GM18858 (cell line): ENCODE measurements at regions not wholly inside any gene's neighbourhood (a gene's known extent, or its start where the extent isn't known, plus 50 kb on each side); places are given as distances from the start of the nearest gene placed in this dataset.
"Not testable (repeated sequence)": the region's sequence is repeated elsewhere in the genome, so short reads cannot be mapped to it uniquely, and the experiment has no call there.

ENCODE experiments used
- ATAC-seq: cut with Tn5 transposase; IDR thresholded peaks from one replicate; pipeline ENCODE4 v1.9.1; 2021; ENCODE audit not compliant: unreplicated experiment

DNA sequence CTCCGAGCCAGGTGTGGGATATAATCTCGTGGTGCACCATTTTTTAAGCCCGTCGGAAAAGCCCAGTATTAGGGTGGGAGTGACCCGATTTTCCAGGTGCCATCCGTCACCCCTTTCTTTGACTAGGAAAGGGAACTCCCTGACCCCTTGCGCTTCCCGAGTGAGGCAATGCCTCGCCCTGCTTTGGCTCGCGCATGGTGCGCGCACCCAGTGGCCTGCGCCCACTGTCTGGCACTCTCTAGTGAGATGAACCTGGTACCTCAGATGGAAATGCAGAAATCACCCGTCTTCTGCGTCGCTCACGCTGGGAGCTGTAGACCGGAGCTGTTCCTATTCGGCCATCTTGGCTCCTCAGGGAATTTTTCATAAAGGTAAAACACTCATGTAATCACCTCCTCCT lies 63.9 kb downstream of the RWDD3 start:
- not testable (repeated sequence) for ATAC-seq

DNA sequence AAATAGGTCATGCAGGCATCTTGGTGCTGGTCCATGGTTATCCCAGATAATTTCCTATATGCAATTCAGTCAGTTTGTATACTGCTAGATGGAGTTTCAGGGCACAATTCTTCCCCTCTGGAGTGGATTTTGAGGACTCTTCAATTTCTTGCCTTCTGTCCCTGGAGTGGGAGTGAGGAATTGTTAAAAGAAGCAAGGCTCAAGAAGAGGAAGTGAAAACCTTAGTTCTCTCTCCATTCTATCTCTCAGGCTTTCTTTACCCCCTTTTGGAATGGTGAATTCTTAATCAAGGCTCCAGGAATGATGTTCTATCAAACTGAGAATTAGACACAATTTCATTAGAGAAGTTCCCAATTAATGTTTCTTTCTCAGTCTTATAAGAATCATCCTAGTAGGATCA lies 67.1 kb downstream of the RWDD3 start:
- no peak for ATAC-seq

DNA sequence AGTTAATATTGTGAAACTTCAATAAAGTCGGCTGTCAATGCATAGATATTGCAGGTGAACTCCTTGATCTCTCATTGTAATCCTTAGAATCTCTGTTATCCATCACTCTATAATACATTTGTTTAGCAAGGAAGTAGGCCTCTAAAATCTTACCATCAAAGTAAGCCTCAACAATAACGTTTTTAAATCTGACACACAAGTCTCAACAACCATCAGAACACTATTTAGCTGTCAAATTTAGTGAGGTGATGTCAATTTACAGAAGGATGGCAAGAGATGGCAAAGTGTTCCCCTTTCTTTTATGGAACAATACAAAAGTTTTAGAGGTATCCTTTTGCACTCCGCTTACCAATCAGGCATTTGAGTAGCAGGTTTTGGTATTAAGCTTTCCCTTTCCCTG lies 67.6 kb downstream of the RWDD3 start:
- ATAC-seq: no peak

DNA sequence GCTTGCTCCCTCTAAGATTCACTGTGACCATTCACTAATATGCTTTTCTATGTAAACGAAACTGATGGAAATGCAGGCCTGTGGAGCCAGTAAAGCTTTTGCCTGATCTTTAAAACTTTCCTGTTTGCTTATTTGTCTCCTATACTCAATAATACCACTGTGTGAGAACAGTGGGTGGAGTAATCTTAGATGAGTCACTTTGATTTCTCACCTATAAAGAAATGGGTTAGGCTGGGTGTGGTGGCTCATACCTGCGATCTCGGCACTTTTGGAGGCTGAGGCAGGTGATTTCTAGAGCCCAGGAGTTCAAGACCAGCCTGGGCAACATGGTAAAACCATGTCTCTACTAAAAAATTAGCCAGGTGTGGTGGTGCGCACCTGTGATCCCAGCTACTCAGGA lies 70.8 kb downstream of the RWDD3 start:
- no peak for ATAC-seq

DNA sequence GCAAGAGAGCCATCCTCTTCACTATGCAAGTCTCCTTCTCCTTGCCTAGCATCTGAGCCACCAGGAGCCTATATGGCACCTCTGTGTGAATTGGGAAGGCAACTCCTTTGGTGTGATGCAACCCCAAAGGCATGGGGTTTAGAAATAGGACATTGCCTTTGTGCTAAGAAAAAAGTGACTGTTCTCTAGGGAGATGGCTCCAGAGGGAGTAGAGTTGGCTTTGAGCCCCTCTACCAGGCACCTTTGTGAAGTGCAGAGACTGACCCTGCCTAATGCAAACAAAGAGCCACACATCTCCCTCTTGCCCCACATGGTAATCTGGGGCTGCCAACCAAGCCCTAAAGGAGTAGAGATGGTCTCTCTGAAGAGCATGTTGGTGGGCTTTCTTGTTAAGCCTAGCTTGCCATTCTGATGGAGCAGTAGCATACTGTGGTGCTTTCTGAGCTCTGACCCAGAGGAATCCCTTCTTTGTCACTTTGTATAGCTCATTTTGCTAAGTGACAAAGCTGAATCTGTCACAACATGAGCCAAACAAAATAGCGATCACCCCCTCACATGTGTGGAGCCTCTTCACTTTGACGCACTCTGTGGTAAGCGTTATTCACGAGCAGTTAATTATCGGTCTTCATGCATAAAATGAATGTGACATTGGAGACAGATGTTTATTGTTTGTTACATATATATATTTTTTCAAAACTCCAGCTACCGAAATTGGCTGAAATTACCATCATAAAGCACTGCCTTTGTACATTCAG lies 74.4 kb downstream of the RWDD3 start:
- no peak for ATAC-seq

DNA sequence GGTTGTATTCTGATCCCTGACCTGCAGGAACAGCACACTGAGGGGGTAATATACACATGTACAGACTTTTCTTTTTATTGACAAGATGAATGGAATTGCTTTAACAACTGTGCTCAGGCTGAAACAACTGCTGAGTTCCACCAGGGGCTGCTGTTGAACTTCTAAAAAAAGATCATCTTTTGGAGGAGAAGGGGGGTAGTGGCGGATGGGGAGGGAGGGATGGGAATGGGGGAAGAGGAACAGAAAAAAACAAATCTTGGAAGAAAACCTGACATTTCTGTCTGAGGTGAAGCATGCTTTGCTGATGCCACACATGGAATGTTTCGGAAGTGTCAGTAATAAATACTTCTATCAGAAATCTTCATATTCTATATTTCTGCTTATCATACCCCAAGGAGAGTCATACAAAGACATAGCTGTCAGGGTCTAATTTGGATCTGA lies 75.0 kb downstream of the RWDD3 start:
- ATAC-seq: no peak

DNA sequence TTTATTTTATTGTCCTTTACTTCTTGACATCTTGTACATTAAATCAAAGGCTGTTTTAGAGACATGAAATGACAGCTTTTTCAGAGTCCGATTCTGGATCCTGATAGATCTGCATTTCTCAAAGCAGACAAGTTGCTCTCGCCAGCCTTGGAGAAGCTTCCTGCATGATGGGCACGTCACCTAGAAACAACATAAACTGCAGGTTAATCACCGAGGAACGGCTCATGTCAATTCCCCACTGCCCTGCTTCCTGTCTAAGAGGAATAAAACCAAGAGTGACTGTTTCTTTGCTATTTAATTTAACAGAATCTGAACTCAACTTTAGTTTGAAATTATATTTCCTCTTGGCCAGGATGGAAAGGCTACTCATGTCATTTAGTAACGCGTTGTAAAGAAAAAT lies 77.0 kb downstream of the RWDD3 start:
- ATAC-seq: no peak

DNA sequence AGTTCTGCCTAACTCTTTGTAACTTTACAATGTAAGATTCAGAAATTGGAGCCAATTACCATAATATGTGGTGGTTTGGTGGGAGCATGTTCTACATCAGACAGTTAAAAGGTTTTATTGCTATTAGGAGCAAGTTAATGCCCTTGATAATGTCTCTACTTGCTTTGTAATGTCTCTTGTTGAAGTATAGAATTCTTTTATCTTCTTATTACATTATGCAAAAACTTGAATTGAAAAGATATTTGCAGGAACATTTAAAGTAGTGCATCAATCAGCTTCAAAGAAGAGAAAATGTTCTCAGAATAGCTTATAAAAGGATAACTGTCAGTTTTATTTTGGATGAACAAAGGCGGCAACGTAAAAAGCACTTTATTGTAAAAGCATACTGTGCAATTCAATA lies 77.8 kb downstream of the RWDD3 start:
- ATAC-seq: no peak

DNA sequence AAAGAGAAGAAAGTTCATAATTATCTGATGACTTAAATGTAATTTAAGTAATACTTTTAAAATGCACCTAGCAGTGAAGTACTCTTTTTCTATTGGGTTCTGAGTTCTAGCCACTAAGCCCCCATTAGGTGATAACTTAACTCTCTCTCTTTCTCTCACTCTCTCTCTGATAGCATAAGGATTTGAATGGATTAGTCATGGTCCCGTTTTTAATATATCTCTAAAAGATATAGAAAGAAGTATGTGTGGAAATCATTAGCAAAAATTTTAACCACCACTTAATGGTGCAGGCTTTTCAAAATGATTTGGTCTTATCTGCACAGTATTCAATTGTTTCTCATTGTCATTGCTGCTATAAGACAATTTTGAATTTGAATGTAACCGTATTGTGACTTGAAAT lies 78.2 kb downstream of the RWDD3 start:
- ATAC-seq: no peak

DNA sequence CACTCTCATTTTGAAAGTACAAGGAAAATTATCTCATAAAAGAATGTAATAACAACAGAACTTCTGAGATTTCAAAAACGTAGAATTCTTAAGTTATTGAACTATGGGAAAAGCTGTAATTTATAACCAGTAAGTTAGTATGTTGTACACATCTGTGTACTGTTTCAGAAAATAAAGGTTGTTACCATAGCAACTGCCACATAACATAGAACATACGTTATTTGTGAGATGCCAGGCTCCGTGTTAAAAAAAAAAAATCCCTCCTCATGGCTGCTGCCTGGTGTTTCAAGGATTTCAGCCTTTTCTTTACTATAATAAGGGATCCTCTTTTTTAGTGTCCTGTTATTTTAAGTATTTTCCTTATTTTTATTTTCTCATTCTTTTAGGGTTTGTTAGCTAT lies 79.5 kb downstream of the RWDD3 start:
- ATAC-seq: no peak

DNA sequence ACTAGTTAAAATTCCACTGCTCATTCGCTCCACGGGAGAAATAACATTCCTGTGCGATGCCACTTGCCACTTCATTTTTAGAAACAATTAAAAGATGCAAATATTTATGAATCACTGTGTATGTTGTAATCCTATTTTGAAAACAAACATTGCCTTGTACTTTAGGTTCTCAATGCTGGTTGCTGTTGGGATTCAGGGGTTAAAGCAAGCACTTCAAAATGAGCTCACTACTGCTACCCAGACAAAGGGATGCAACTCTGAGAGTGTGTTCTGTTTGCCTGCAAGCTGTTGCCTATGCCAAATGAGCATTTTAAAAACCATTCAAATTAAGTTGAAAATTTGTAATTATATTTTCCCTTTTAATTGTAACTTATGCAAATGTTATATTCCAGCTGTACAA lies 87.5 kb downstream of the RWDD3 start:
- ATAC-seq: no peak

DNA sequence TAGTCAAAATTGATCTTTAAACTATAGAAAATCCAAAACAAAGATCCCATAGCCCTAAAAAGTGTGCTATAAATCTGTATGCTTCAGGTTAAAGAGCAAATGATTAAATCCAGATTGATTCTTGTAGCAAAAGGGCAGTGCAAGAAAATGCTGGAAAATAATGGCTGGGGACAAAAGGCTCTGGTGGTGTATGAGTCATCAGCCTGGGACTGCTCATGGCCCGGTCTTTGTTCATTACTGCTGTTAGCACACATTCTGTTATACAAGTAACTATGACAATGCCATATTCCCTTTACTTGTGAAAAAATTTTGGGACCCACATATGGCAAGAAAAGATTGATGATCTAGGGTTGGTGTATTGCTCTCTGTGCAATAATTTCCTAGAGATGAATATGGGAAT lies 89.1 kb downstream of the RWDD3 start:
- no peak for ATAC-seq

DNA sequence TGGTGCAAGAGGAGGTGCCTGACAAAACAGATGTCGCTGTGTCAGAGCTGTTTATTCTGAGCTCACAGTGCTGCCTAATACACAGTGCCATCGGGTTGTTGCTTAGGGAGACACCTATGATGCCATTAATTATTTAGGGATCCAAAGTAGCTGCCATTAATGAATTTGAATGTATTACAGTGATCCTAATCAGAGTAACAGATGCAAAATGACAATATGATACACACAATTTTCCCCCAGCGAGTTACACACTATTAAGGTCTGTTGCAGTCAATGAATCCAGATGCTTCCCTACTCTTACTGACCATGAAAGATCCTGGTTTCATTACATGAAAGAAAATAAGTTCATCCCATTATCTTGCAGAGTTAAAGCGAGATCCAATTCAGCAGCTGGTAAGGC lies 91.3 kb downstream of the RWDD3 start:
- ATAC-seq: no peak

DNA sequence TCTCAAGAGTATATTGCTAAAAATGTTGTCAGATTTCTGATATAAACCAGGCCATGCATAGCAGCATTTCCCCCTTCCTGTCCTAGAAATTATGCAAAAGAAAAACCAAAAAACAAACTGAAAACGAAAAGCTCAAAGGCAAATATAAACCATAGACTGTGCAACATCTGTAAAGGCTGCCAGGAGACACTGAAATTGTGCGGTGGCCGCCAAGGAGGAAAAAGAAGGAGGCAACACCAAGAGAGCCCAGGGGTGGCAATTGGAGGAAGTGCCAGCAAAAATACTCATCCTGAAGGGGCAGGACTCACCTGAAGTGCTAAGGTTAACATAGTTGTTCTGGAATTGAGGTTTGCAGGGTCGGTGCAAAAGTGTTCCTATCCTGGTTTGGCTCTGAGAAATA lies 92.0 kb downstream of the RWDD3 start:
- no peak for ATAC-seq

DNA sequence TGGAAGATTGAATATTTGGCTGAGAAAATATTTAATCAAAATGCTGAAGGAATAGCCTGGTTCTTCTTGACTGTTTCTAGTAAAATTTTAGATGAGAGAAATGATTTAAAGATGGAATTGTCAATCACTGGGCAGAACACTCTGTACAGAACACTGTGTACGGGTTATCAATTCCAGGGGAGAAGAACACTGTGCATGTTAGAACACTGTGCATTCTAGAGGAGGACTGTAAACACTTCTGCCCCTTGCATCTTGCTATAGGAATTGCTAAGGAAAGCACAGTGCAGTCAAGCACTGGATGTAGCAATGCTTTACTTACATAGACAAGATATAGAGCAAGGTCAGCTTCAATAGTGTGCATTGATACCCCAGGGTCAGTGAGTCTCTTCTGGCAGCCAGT lies 98.7 kb downstream of the RWDD3 start:
- no peak for ATAC-seq

DNA sequence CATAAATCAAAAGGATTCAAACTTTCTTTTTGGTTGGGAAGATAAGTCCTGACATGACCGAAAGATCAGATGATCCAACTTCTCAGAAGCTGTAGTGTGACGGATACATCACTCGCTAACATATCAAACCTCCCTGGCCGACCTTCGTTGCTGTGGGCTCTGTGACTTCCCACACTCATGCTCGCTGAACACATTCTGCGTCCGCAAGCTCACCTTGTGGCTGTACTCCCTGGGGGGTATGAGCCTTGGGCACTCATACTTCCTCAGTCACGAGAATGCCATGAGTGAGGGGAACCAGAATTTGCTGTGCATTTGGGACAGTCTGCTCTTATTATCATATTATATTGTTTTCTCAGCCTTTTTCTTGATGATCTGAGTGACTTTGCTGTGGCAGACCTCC lies 105.4 kb downstream of the RWDD3 start:
- no peak for ATAC-seq

DNA sequence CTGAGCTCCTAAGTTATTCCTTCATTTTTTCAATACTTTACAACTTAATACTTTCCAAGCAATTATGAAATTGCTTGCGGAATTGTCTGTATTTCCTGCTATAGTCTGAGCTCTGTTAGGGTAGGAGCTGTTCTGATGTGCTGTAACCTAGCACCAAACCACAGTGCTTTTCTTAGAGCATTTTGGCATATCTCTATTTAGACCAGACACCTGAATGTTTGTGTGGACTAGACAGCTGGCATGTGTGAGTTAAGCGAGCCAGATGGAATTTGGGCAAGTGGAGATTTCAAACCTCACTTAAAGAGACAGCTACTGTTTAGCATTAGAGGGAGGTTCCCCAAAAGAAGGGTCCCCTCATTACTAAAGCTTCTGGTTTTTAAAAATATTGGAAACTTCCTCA lies 106.1 kb downstream of the RWDD3 start:
- ATAC-seq: no peak

DNA sequence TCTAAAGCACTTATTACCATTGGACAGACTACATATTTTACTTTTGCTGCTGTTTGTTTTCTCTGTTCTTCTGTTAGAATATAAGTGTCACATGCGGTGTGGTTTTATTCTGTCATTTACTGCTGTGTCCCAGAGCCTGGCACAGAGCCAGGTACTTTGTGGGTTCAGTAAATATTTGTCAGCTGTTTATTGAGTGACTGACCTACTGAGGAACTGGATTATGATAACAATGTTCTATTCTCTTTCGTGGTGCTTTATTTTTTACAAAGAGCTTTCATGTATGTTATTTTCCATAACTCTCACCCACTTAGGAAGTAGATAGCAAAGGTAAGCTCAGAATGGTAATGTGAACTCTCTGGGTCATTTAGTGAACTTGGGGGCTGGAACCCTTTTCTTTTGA lies 118.8 kb downstream of the RWDD3 start:
- ATAC-seq: no peak

DNA sequence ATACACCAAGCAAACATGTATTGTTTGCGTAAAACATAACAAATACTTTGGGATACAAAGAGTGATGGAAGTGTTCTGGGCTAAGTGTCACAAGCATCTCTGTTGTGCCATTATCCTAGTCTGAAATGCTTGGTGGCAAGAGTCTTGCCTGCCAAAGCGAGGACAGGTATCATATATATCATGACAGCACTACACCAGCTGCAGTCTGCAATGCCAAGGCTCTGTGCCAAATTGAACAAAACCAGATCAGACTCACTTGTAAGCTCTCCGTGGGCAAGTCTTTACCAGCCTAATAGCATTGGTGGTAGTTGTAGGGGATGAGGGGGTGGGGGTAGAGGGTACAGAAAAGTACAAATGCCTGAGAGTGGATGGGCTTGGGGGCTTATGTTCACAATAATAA lies 119.2 kb downstream of the RWDD3 start:
- no peak for ATAC-seq

DNA sequence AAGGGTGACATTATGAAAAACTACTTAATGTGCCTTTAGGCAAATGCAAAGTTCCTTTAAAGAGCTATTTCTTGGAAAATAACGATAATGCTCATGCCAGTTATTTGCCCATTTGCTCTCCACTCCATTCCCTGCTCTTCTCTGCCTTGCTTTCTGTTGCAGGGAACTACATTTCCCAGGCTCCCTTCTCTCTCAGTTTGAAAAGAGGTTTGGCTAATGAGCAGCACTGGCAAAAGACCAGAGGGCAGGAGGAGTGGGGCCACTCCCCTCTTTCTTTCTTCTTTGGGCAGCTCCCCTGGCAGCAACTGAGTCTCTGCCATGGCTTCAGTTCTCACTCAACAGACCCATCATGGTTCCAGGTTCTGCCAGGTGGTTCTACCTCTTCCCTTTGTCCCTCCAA lies 130.5 kb downstream of the RWDD3 start:
- ATAC-seq: no peak

DNA sequence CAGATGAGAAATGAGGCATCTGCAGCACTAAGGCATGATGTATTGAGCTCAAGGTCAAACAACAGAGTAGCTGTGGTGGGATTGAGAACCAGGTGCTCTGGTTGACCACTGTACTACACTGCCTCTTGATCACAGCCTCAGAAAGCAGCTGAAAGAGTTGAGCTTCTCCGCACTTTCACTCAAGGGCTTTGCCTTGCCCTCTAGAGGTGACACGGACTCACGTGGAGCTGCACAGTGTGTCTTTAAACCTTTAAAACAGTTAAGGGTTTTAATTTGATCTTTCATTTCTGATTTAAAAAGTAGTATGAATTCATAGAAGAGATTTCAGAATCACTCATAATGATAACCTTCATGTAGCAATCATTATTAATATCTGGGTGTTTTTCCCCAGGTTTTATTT lies 132.5 kb downstream of the RWDD3 start:
- ATAC-seq: no peak

DNA sequence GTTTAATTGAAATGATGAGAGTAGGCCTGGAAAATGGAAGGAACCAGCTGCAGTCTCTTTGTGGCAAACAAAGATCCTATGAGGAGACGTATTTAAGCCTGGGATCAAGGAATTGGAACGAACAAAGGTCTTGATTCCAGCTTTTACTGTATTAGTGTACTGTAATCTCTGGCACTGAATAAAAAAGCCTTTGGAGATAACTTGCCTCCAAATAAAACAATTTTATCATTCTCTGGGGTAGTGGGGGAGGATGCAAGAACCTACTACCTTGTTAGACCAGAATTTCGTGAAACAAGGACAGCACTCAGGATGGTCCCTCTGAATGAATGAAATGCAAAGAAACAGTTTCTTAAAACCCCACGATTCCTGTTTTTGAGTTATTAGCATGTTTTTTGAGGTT lies 134.2 kb downstream of the RWDD3 start:
- ATAC-seq: no peak

DNA sequence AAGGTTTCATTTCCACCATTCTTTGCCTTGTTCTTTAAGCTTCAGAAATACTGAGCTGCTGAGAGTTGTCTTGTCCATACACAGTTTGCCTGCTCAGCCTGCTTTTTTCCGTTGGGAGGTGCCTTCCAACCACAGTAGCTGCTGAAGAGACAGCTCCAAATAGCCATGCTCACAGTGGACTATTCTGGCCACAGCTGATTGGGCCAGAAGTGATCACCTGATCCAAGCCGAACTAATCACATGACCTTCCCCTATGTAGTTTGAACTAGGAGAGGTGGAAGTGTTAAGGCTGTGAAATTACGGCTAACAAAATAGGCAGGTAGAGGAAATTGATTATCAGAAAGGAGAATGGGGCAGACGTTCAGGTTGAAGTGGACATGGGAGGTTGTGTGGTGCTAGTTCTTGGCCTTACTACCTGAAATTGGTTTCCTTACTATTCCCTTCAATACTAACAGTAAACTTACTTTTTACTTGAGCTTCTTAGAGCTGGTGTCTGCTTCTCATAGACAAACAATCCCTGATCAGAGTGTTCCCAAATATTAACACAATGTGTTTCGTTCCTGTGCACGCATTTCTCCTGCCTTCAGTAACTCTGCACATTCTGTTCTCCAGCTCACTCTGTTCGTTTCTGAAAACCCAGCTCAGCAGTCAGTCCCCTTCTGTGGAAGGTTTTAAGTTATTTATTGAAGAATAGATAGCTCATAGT lies 136.1 kb downstream of the RWDD3 start:
- no peak for ATAC-seq
